Occipital lobe (tissue), 1 donor: ENCODE measurements at regions not wholly inside any gene's neighbourhood (a gene's known extent, or its start where the extent isn't known, plus 50 kb on each side); places are given as distances from the start of the nearest gene placed in this dataset.
"Not testable (repeated sequence)": the region's sequence is repeated elsewhere in the genome, so short reads cannot be mapped to it uniquely, and the experiment has no call there.

Experiments
- DNase-seq: peaks from one replicate; lab custom pipeline; 2025; lab: John Stamatoyannopoulos, UW

DNA sequence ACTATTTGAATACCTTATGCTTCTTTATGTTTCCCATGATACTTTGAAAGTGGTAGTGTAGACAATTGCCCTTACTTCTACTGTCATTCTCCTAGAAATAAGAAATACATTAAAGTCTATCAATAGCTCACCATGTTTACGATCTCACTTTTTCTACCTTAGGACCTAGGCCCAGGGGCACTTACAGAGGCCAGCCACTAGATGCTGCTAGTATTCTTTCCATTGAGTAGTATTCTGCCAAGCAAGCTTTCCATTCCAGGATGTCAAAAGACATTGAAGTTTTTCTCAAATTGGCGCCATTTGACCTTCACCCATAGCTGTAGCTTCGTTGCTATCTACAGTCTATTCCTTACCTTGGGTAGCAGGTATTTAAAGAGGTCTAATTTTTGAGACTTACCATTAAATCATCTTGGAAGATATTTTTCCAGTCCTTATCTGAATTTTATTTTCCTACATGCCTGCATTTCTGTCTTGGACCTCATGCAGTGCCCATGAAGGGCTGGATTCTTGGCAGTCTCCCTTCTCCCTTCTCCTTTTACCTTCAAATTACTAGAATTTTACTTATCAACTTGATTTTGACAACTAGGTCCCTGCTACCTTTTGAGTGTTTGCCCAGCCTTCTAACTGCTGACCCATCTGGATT, 246.0 kb upstream of the NUDT12 start:
- DNase-seq = peak; percentile 14

DNA sequence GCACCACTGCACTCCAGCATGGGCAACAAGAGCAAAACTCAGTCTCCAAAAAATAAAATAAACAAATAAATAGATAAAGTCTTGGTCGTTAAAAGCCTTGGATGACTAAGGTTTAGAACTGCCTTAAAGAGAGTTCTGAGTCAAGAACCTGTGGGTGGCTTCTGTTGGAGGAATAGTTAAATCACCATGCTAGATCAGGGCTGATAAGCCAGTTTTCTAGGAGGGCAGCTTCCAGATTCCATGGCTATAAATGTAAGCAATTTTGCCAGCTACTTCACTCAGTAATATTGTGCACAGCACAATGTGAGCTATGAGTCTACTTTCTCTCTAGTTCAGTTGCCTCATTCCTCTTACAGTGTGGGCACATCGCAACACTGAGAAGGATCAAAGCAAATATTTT, 242.1 kb upstream of the NUDT12 start:
- DNase-seq = no peak

- no peak for DNase-seq
These were observed 239.1 kb upstream of the NUDT12 start for GRCh38 chr5:103801681-103802080.

- DNase-seq = no peak
These were observed 238.3 kb upstream of the NUDT12 start for GRCh38 chr5:103800741-103801495.

DNA sequence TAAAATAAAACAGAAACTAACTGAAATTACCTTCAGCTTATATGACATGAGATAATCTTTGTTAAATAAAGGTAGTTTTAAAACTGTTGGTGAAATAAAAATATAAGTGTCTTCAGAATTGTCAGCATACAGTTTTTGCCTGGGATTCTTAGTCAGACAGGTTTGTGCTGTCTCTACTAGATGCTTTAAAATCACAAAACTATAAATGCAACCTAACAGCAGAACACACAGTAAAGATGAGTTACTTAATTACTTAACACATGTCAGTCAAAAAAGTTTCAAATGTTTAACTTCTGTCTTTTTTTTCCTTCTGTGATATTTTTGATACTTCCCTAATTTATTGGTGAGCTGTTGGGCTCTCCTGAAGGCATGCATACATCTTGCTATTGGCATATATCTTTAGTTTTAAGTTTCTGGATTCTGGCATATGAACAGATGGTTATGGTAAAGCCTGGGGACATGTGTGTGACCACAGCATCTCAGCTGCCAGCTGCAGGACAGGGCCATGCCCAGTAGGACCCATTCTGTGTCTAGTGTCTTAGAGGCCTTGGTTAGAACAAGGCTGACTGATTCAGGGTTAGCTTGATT, 231.1 kb upstream of the NUDT12 start:
- DNase-seq = no peak

- no peak for DNase-seq
These were observed 223.0 kb upstream of the NUDT12 start for GRCh38 chr5:103785569-103785968.

DNA sequence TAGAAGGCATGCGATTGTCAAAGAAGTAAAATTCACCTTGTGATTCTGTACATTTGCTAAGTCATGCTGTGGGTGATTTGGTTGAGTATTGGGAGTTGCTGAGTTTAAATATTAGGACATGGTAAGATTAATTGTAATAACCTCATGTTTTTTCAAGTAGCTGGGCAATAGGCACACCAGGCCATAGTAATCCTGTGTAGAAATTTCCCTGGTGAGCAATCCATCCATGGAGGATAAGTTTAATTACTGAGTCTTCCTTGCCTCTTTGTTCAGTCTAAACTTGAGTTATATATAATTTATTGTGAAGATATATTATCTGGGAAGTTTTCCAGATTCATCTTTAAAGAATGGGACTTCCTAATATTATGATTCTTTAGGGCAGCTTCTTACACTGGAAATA, 221.1 kb upstream of the NUDT12 start:
- no peak for DNase-seq

- no peak for DNase-seq
These were observed 218.2 kb upstream of the NUDT12 start for GRCh38 chr5:103780794-103781193.

DNA sequence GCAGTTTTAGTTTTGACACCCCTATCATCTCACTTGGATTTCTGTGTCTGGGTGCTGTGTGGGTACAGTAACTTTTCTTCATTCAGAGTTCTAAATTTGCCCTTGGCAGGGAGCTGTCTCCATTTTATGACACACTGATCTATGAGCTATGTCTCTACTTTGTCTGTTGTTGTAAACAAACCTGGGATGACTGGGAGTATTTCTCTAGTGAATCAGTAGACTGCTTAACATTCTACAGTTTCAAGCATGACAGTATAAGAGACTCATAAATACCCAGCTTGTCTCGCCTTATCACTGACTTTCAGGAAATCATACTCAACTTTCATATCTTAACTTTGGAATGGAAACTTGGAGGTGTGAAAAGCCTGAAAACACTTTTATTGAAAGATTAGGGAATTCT, 212.1 kb upstream of the NUDT12 start:
- no peak for DNase-seq

DNA sequence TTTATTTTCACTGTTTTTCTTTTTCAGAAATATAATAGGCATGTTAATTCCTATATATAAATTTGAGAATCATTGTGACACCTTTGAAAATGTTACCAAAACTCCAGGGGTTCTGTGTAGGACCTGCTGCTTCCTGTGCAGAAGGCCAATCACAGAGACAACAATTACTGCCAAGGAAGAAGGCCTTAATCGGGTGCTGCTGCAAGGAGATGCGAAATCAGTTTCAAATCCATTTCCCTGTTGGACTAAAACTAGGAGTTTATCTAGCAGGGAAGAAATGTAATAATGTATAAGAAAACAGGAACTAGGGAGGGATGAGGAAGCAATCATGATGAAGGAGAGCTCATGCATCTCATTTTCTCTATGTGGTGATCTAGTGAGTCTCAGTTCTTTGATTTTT, 209.7 kb upstream of the NUDT12 start:
- no peak for DNase-seq

DNA sequence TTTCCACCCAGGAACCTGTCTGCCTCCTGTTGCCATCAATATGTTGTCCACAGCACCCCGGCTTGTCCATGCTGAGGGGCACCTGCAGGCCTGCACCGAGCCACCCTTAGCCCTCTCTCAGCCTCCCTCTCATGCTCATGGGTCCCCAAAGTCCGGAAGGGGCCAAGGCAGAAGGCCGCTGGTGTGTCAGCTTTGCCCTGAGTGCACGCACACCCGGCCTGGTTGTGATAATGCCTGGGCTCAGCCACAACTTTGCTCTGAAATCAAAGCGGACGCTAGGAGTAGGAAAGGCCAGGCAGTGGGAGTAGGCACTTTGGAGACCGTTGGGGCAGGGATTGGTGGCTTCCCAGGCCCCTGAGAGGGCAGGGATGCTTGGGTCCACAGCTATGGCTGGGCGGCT, 201.8 kb upstream of the NUDT12 start:
- DNase-seq = no peak

DNA sequence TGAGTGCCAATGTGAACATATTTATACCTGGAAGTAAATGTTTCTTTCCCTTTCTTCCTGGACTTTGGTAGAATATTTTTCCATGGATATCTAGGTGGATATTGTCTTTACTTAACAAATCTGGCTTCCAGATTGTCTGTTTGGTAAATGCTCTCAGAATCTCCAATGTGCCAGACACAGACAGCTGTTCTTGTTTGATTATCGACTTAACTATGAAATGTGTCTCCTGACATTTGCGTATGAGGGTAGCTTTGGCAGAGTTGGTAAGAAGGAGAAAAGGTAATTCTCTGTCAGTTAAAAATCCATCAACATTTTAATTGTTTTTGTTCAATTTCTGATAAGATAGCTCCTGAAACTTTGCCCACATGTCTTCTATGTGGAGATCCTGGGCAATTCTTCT, 196.4 kb upstream of the NUDT12 start:
- no peak for DNase-seq

DNA sequence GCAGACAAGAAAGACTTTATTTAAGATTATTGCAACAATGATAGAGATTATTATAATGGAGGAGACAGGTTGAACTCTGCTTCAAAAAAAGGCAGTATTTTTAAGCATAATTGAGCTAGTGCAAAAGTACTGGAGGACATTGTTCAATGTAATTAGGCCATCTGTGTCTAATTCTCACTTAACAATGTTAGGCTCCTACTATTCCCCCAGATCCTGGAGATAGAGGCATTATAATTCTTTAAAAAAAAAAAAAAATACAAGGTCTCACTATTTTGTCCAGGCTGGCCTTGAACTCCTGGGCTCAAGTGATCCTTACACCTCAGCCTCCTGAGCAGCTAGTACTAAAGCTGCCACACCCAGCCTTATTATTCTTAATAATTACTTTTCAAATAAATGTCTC, 193.4 kb upstream of the NUDT12 start:
- no peak for DNase-seq

- DNase-seq = no peak
These were observed 182.9 kb upstream of the NUDT12 start for GRCh38 chr5:103745353-103746065.

DNA sequence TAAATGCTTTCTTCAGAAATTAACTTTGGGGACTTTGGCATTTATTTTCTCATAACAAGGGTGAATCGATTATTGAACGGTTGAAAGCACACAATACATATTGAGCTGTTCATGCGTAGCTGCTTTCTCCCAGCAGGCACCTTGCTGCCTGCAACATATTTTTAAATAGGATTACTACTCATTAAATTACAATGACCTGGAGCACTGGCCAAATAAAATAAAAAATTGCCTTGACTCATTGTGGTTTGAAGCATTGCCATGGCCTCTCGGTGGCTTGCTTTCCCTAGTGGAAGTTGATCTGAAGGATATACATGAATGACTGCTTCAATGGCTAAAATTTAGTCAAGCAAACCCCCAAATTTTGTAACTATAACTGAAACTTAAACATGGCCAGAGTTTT, 181.6 kb upstream of the NUDT12 start:
- DNase-seq = no peak

GRCh38 chr5:103743421-103743820, 180.8 kb upstream of the NUDT12 start:
- DNase-seq = no peak

DNA sequence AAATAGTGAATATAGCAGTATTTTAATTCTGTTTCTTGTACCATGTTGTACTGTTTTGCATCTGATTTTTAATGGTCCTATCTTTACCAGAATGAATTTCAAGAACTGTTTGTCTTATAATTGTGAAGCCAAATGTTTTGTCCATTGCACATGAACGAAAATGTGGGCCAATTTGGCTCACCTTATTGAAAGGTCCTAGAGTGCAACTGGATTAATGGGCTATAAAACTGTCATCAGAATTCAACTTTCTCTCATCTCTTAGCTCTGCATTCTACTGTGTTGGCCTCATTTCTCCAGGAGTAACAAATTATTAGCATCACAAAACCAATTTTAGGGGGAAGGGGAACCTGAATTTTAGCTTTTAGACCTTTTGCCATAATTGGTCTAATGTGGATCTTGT, 179.4 kb upstream of the NUDT12 start:
- no peak for DNase-seq

- not testable (repeated sequence) for DNase-seq
These were observed 173.8 kb upstream of the NUDT12 start for GRCh38 chr5:103736343-103736742.

DNA sequence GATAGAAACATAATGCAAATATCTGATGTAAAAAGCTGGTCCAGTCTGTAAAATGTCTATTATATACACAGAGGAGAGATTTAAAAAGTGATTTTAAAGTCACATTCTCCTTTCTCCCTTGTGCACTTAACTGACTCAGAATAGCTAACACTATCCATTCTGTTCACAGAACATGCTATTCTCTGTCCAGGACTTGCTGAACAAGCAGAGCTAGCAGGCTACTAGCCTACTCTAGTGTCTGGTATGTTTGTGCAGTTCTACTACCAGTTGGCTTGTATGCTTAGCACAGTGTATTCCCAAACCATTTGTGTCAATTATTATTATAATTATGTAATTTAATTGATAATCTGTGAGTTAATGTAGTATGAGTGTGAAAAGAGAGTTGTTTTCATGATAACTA, 161.7 kb upstream of the NUDT12 start:
- no peak for DNase-seq

GRCh38 chr5:103721183-103721582, 158.6 kb upstream of the NUDT12 start:
- no peak for DNase-seq

GRCh38 chr5:103718108-103718507, 155.5 kb upstream of the NUDT12 start:
- DNase-seq = no peak

GRCh38 chr5:103708601-103709000, 146.0 kb upstream of the NUDT12 start:
- no peak for DNase-seq
